B cell (primary cell): ENCODE measurements at regions not wholly inside any gene's neighbourhood (a gene's known extent, or its start where the extent isn't known, plus 50 kb on each side); places are given as distances from the start of the nearest gene placed in this dataset.

Experiments used
- EZH2 ChIP-seq: IDR thresholded peaks from 2 replicates; pipeline ENCODE4 v1.6.1; 2012; ENCODE audit warnings: borderline replicate concordance, low read depth, mild to moderate bottlenecking, moderate library complexity, low read length; ENCODE audit not compliant: insufficient read depth, poor library complexity, severe bottlenecking
- TF ChIP-seq, protein P1 (sequence below): fragments of 200-600 bp; IDR thresholded peaks from one replicate; pipeline ENCODE4 v1.8.0; 2022; ENCODE audit warnings: antibody characterized with exemption, mild to moderate bottlenecking

DNA sequence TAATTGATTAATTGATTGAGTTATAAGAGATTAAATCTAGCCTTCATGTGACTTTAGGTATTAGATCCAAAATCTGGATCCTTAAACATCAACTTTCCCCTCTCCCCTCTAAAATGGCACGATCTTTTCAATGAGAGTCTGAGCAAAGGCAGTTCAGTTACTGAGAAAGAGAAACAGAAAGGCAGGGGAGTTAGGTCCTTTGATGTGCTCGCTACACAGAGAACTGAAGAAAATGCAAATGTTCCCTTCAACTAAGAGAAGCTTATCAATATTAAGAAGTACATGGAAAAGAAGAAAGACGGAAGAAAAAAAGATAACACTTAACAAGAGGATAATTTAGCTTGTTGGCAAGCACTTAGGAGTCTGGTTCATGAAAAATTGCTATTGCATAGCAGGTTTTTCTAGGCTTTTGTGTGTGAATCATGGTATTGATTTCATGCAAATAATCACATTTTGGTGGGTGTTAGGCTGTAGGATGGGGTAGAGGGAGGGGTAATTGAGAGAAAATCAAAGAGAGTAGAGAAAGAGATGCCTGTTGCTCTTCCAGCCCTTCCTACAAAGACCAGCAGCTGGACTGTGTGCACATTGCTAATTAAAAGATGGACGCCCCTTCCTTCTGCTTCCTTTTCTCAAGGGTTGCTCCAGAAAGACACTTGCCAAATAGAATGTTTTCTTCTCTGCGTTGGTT, 307.6 kb upstream of the PLXNA2 start:
- TF ChIP-seq, protein P1, sequence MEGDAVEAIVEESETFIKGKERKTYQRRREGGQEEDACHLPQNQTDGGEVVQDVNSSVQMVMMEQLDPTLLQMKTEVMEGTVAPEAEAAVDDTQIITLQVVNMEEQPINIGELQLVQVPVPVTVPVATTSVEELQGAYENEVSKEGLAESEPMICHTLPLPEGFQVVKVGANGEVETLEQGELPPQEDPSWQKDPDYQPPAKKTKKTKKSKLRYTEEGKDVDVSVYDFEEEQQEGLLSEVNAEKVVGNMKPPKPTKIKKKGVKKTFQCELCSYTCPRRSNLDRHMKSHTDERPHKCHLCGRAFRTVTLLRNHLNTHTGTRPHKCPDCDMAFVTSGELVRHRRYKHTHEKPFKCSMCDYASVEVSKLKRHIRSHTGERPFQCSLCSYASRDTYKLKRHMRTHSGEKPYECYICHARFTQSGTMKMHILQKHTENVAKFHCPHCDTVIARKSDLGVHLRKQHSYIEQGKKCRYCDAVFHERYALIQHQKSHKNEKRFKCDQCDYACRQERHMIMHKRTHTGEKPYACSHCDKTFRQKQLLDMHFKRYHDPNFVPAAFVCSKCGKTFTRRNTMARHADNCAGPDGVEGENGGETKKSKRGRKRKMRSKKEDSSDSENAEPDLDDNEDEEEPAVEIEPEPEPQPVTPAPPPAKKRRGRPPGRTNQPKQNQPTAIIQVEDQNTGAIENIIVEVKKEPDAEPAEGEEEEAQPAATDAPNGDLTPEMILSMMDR = no peak
- TF ChIP-seq EZH2 = no peak
